H9 (cell line): ENCODE measurements at regions not wholly inside any gene's neighbourhood (a gene's known extent, or its start where the extent isn't known, plus 50 kb on each side); places are given as distances from the start of the nearest gene placed in this dataset.

Source experiments
- DNase-seq: peaks from one replicate; pipeline ENCODE4 v3.0.0-alpha.2; 2017
- H2AFZ ChIP-seq: one replicate; pipeline ENCODE4 v1.6.1; 2013; ENCODE audit warnings: mild to moderate bottlenecking, low read length, control low read depth, moderate library complexity
- H2AK5ac ChIP-seq: 2 replicates; pipeline ENCODE4 v1.6.1; 2013; ENCODE audit warnings: low read length, control low read depth, mixed read lengths; ENCODE audit not compliant: insufficient read length
- H2BK120ac ChIP-seq: one replicate; pipeline ENCODE4 v1.6.1; 2013; ENCODE audit warnings: low read depth, mild to moderate bottlenecking, low read length, control low read depth, inconsistent platforms; ENCODE audit not compliant: poor library complexity, severe bottlenecking
- H2BK12ac ChIP-seq: 2 replicates; pipeline ENCODE4 v1.6.1; 2013; ENCODE audit warnings: low read length, control low read depth, mixed read lengths, low read depth; ENCODE audit not compliant: insufficient read length
- H2BK15ac ChIP-seq: 2 replicates; pipeline ENCODE4 v1.6.1; 2013; ENCODE audit warnings: low read depth, low read length, control low read depth
- H2BK20ac ChIP-seq: one replicate; pipeline ENCODE4 v1.6.1; 2013; ENCODE audit warnings: low read depth, mild to moderate bottlenecking, low read length, control low read depth, inconsistent platforms; ENCODE audit not compliant: poor library complexity, severe bottlenecking
- H2BK5ac ChIP-seq: 2 replicates; pipeline ENCODE4 v1.6.1; 2013; ENCODE audit warnings: low read length, control low read depth, mixed read lengths; ENCODE audit not compliant: insufficient read length
- H3K14ac ChIP-seq: 2 replicates; pipeline ENCODE4 v1.6.1; 2013; ENCODE audit warnings: low read length, control low read depth; ENCODE audit not compliant: insufficient read depth
- H3K18ac ChIP-seq: 2 replicates; pipeline ENCODE4 v1.6.1; 2013; ENCODE audit warnings: low read depth, mild to moderate bottlenecking, mixed read lengths, low read length, control low read depth; ENCODE audit not compliant: insufficient read length
- H3K23ac ChIP-seq: 2 replicates; pipeline ENCODE4 v1.6.1; 2013; ENCODE audit warnings: low read length, control low read depth, mixed read lengths, low read depth; ENCODE audit not compliant: insufficient read length
- H3K23me2 ChIP-seq: 2 replicates; pipeline ENCODE4 v1.6.1; 2013; ENCODE audit warnings: low read depth, mild to moderate bottlenecking, mixed read lengths, low read length, control low read depth; ENCODE audit not compliant: insufficient read length, poor library complexity, severe bottlenecking
- H3K27ac ChIP-seq: 2 replicates; pipeline ENCODE4 v1.5.1; 2013; ENCODE audit warnings: low read length, control low read depth, mixed read lengths, low read depth; ENCODE audit not compliant: insufficient read length
- H3K27me3 ChIP-seq: 2 replicates; pipeline ENCODE4 v1.6.1; 2013; ENCODE audit warnings: low read length, control low read depth, inconsistent platforms; ENCODE audit not compliant: insufficient read depth
- H3K4ac ChIP-seq: 2 replicates; pipeline ENCODE4 v1.6.1; 2013; ENCODE audit warnings: low read depth, mild to moderate bottlenecking, control low read depth, inconsistent platforms, low read length, moderate library complexity
- H3K4me1 ChIP-seq: 2 replicates; pipeline ENCODE4 v1.6.1; 2013; ENCODE audit warnings: low read length, control low read depth, inconsistent platforms; ENCODE audit not compliant: insufficient read depth
- H3K4me2 ChIP-seq: 2 replicates; pipeline ENCODE4 v1.6.1; 2013; ENCODE audit warnings: low read length, control low read depth, mixed read lengths; ENCODE audit not compliant: insufficient read length, insufficient read depth
- H3K56ac ChIP-seq: 2 replicates; pipeline ENCODE4 v1.6.1; 2013; ENCODE audit warnings: low read depth, mild to moderate bottlenecking, mixed read lengths, low read length, control low read depth; ENCODE audit not compliant: insufficient read length
- H3K79me1 ChIP-seq: 2 replicates; pipeline ENCODE4 v1.6.1; 2013; ENCODE audit warnings: low read depth, mild to moderate bottlenecking, moderate library complexity, low read length, control low read depth, inconsistent platforms; ENCODE audit not compliant: insufficient read depth, poor library complexity, severe bottlenecking
- H3K79me2 ChIP-seq: 2 replicates; pipeline ENCODE4 v1.6.1; 2013; ENCODE audit warnings: low read length, control low read depth, inconsistent platforms; ENCODE audit not compliant: insufficient read depth
- H3K9ac ChIP-seq: 2 replicates; pipeline ENCODE4 v1.6.1; 2013; ENCODE audit warnings: low read length, control low read depth, mixed read lengths; ENCODE audit not compliant: insufficient read length; ENCODE audit errors: extremely low read depth
- H3K9me3 ChIP-seq: one replicate; pipeline ENCODE4 v1.6.1; 2013; ENCODE audit warnings: low read depth, low read length, inconsistent platforms; ENCODE audit not compliant: control insufficient read depth
- H3T11ph ChIP-seq: one replicate; pipeline ENCODE4 v1.6.1; 2013; ENCODE audit warnings: mild to moderate bottlenecking, low read length, control low read depth, inconsistent platforms
- H4K20me1 ChIP-seq: one replicate; pipeline ENCODE4 v1.6.1; 2013; ENCODE audit not compliant: control insufficient read depth, insufficient read length, insufficient read depth
- H4K5ac ChIP-seq: 2 replicates; pipeline ENCODE4 v1.6.1; 2013; ENCODE audit warnings: low read depth, mild to moderate bottlenecking, mixed read lengths, low read length, control low read depth; ENCODE audit not compliant: insufficient read length
- H4K8ac ChIP-seq: replicated peaks from 2 replicates; pipeline ENCODE4 v1.6.1; 2013; ENCODE audit warnings: low read length, control low read depth, mixed read lengths, low read depth; ENCODE audit not compliant: insufficient read length
- H4K91ac ChIP-seq: 2 replicates; pipeline ENCODE4 v1.6.1; 2013; ENCODE audit warnings: low read depth, mild to moderate bottlenecking, moderate library complexity, mixed read lengths, low read length, control low read depth; ENCODE audit not compliant: insufficient read length
- H3K27ac Mint-ChIP-seq, 3 experiments: 2 replicates in 2 of 3; 3 replicates in 1 of 3; pipeline ENCODE4 v1.8.0; 2020 to 2021; ENCODE audit warnings: mixed read lengths in 3 of 3, mild to moderate bottlenecking in 1 of 3, moderate library complexity in 1 of 3
- H3K27me3 Mint-ChIP-seq: 2 replicates; pipeline ENCODE4 v1.8.0; 2021; ENCODE audit warnings: low read depth, mild to moderate bottlenecking, moderate library complexity, mixed read lengths
- H3K36me3 Mint-ChIP-seq, 3 experiments: 2 replicates in 2 of 3; 3 replicates in 1 of 3; pipeline ENCODE4 v1.8.0; 2020 to 2021; ENCODE audit warnings: low read depth in 3 of 3, mixed read lengths in 3 of 3; ENCODE audit not compliant: insufficient read depth in 1 of 3
- H3K4me1 Mint-ChIP-seq, 2 experiments: 2 replicates each; pipeline ENCODE4 v1.8.0; 2020; ENCODE audit warnings: mixed read lengths in 2 of 2
- H3K4me3 Mint-ChIP-seq, 2 experiments: 2 replicates in 1 of 2; 3 replicates in 1 of 2; pipeline ENCODE4 v1.8.0; 2020 to 2021; ENCODE audit warnings: mild to moderate bottlenecking in 2 of 2, mixed read lengths in 2 of 2, moderate library complexity in 1 of 2
- H3K9me3 Mint-ChIP-seq, 2 experiments: 2 replicates in 1 of 2; 3 replicates in 1 of 2; pipeline ENCODE4 v1.8.0; 2020; ENCODE audit warnings: mild to moderate bottlenecking in 2 of 2, mixed read lengths in 2 of 2, moderate library complexity in 1 of 2
- CTCF ChIP-seq: fragments of 200-600 bp; sonication (generic); conservative IDR thresholded peaks from 3 replicates; pipeline ENCODE4 v1.8.0; 2021; ENCODE audit warnings: antibody characterized with exemption, mild to moderate bottlenecking
- WGBS: extraction: QIAGEN DNeasy Blood & Tissue Kit; methylation state at CpG from one replicate; pipeline ENCODE4 v1.1.7; 2013; ENCODE audit warnings: missing lambda C conversion rate, low lambda C conversion rate, mixed read lengths; ENCODE audit not compliant: insufficient read length; ENCODE audit errors: extremely low coverage; 5-methylcytosine and 5-hydroxymethylcytosine counted together

GRCh38 chr18:41587976-41588375 lies 367.1 kb upstream of the PIK3C3 start:
- Histone ChIP-seq H3K23me2 (no peaks in the 10 kb centered on the region), H3K79me2 (no peaks in the 10 kb centered on the region), H2BK120ac (no peak overlapping the region), H3K4me2 (no peak overlapping the region), H2BK20ac (no peak overlapping the region), H3K9ac (no peak overlapping the region), H2BK5ac (no peak overlapping the region), H2AK5ac (no peak overlapping the region), H3K23ac (no peak overlapping the region), H3K18ac (no peak overlapping the region), H2BK12ac (no peak overlapping the region), H4K5ac (no peak overlapping the region), H3T11ph (no peak overlapping the region), H4K91ac (no peak overlapping the region), H3K56ac (no peak overlapping the region), H2AFZ (no peak overlapping the region), H3K27ac (no peak overlapping the region), H3K79me1 (no peaks in the 10 kb centered on the region), H3K4ac (no peak overlapping the region), H4K20me1 (no peaks in the 10 kb centered on the region), H4K8ac (no peak overlapping the region), H3K4me1 (no peaks in the 10 kb centered on the region; the same call in 1 of the 2 replicates), H3K14ac (no peak overlapping the region), H2BK15ac (no peak overlapping the region), H3K27me3 (no peaks in the 10 kb centered on the region), H3K9me3 (no peaks in the 10 kb centered on the region)
- no CpG with 5 or more reads among the region's 1 CpG for WGBS
- peaks cover 0 to 11% of the 10 kb centered on the region in 2 experiments; a peak in 2 of 4 replicates for H3K4me1 Mint-ChIP-seq
- TF ChIP-seq CTCF = no peak
- no peak overlapping the region for H3K4me3 Mint-ChIP-seq
- H3K36me3 Mint-ChIP-seq = peaks cover 0 to 6% (median 5%) of the 10 kb centered on the region in 3 experiments; a peak in 3 of 7 replicates
- no peaks in the 10 kb centered on the region for H3K9me3 Mint-ChIP-seq
- no peaks in the 10 kb centered on the region for H3K27me3 Mint-ChIP-seq
- DNase-seq = no peak
- H3K27ac Mint-ChIP-seq = no peak overlapping the region
